T-helper 2 cell treated with Interferon-gamma antibody and Interleukin-4, amounts not matched to agents 5 μg/mL and 100 μg/mL, for 36 hours (primary cell): ENCODE measurements at regions not wholly inside any gene's neighbourhood (a gene's known extent, or its start where the extent isn't known, plus 50 kb on each side); places are given as distances from the start of the nearest gene placed in this dataset.

Experiments used
- DNase-seq: peaks from one replicate; pipeline ENCODE4 v3.0.0; 2021; ENCODE audit warnings: low spot score
- H3K27ac Mint-ChIP-seq: one replicate; pipeline ENCODE4 v1.8.0; 2021; ENCODE audit warnings: mild to moderate bottlenecking, mixed read lengths
- H3K27me3 Mint-ChIP-seq: one replicate; pipeline ENCODE4 v1.8.0; 2021; ENCODE audit warnings: low read depth, mixed read lengths
- H3K36me3 Mint-ChIP-seq: one replicate; pipeline ENCODE4 v1.8.0; 2021; ENCODE audit warnings: low read depth, mixed read lengths
- H3K4me1 Mint-ChIP-seq: one replicate; pipeline ENCODE4 v1.8.0; 2021; ENCODE audit warnings: low read depth, mixed read lengths
- H3K4me3 Mint-ChIP-seq: one replicate; pipeline ENCODE4 v1.8.0; 2022; ENCODE audit warnings: mild to moderate bottlenecking, moderate library complexity, mixed read lengths
- H3K9me3 Mint-ChIP-seq: one replicate; pipeline ENCODE4 v1.8.0; 2021; ENCODE audit warnings: mixed read lengths

DNA sequence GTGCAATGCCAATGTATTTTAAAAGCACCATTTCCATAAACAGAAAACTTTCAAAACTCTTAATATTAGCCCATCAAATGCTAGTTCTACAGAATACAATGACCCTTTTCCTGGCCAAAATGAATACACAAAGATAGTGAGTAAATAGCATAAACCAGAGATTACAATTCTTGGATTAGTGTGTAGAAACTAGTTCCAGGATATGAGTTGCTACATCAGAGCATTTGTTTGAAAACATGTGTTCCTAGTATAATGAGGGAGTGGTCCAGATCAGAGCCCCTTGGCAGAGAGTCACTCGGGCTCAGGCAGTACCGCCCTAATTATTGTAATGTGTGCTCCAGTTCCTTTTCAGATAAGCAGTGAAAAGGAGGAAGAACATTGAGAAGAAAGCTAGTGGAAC is 63.7 kb upstream of the COL21A1 start:
- no peaks in the 10 kb centered on the region for H3K27me3 Mint-ChIP-seq
- H3K9me3 Mint-ChIP-seq: no peaks in the 10 kb centered on the region
- DNase-seq: no peak
- no peaks in the 10 kb centered on the region for H3K36me3 Mint-ChIP-seq
- no peak overlapping the region for H3K4me3 Mint-ChIP-seq
- H3K4me1 Mint-ChIP-seq: no peaks in the 10 kb centered on the region
- no peak overlapping the region for H3K27ac Mint-ChIP-seq

- no peaks in the 10 kb centered on the region for H3K36me3 Mint-ChIP-seq
- H3K27me3 Mint-ChIP-seq: no peaks in the 10 kb centered on the region
- no peaks in the 10 kb centered on the region for H3K4me1 Mint-ChIP-seq
- no peak overlapping the region for H3K4me3 Mint-ChIP-seq
- no peak overlapping the region for H3K27ac Mint-ChIP-seq
- DNase-seq: no peak
- H3K9me3 Mint-ChIP-seq: no peaks in the 10 kb centered on the region
These were observed 62.9 kb upstream of the COL21A1 start for GRCh38 chr6:56310241-56310640.

GRCh38 chr6:56299916-56300315 is 52.5 kb upstream of the COL21A1 start:
- no peak overlapping the region for H3K27ac Mint-ChIP-seq
- DNase-seq: no peak
- H3K4me1 Mint-ChIP-seq: no peaks in the 10 kb centered on the region
- no peak overlapping the region for H3K4me3 Mint-ChIP-seq
- H3K36me3 Mint-ChIP-seq: no peaks in the 10 kb centered on the region
- no peaks in the 10 kb centered on the region for H3K27me3 Mint-ChIP-seq
- H3K9me3 Mint-ChIP-seq: no peaks in the 10 kb centered on the region

GRCh38 chr6:56297022-56297989 is 49.9 kb upstream of the COL21A1 start:
- Mint-ChIP-seq H3K4me1 (no peaks in the 10 kb centered on the region), H3K36me3 (no peaks in the 10 kb centered on the region), H3K27me3 (no peaks in the 10 kb centered on the region), H3K9me3 (no peaks in the 10 kb centered on the region), H3K27ac (no peak overlapping the region), H3K4me3 (no peak overlapping the region)
- DNase-seq: no peak
